ENCODE measurements at regions not wholly inside any gene's neighbourhood (a gene's known extent, or its start where the extent isn't known, plus 50 kb on each side); places are given as distances from the start of the nearest gene placed in this dataset.
"Not testable (repeated sequence)": the region's sequence is repeated elsewhere in the genome, so short reads cannot be mapped to it uniquely, and the experiment has no call there.

GRCh38 chr4:173609158-173609557 lies 79.1 kb upstream of the HAND2 start:
- Histone ChIP-seq H3K36me3 (no peaks in the 10 kb centered on the region), H3K4me3 (no peak overlapping the region), H3K4me1 (no peaks in the 10 kb centered on the region), H3K9me3 (no peaks in the 10 kb centered on the region), H3K27ac (no peak overlapping the region), H3K27me3 (no peaks in the 10 kb centered on the region)
- DNase-seq (ENCODE audit: low spot score in 2 of 2) = no peak
- TF ChIP-seq POLR2A (IDR thresholded peaks at IDR 0.05) (no peak), EP300 (IDR thresholded peaks at IDR 0.05) (no peak), POLR2AphosphoS5 (IDR thresholded peaks at IDR 0.05) (no peak), CTCF (IDR thresholded peaks at IDR 0.05) (no peak)
- 84% methylated on average over 2 of the region's 2 CpGs for WGBS

- not testable (repeated sequence) for H3K4me3 ChIP-seq; H3K4me1 ChIP-seq; H3K27me3 ChIP-seq; H3K9me3 ChIP-seq; H3K36me3 ChIP-seq; DNase-seq (ENCODE audit: low spot score in 2 of 2); H3K27ac ChIP-seq
- no CpG with 5 or more reads among the region's 15 CpGs for WGBS
Measured at GRCh38 chr4:173608632-173609031, 78.6 kb upstream of the HAND2 start.

GRCh38 chr4:173591760-173592159 lies 61.7 kb upstream of the HAND2 start:
- Histone ChIP-seq H3K27ac (no peak overlapping the region), H3K36me3 (no peaks in the 10 kb centered on the region), H3K4me1 (no peaks in the 10 kb centered on the region), H3K4me3 (no peak overlapping the region), H3K27me3 (no peaks in the 10 kb centered on the region), H3K9me3 (no peaks in the 10 kb centered on the region)
- DNase-seq (ENCODE audit: low spot score in 2 of 2) = no peak
- TF ChIP-seq CTCF (IDR thresholded peaks at IDR 0.05) (no peak), POLR2AphosphoS5 (IDR thresholded peaks at IDR 0.05) (no peak), POLR2A (IDR thresholded peaks at IDR 0.05) (no peak), EP300 (IDR thresholded peaks at IDR 0.05) (no peak)
- WGBS = 88% methylated on average over 3 of the region's 3 CpGs

- DNase-seq (ENCODE audit: low spot score in 2 of 2) = no peak
- Histone ChIP-seq H3K36me3 (no peaks in the 10 kb centered on the region), H3K9me3 (no peaks in the 10 kb centered on the region), H3K4me3 (no peak overlapping the region), H3K27ac (no peak overlapping the region), H3K27me3 (no peaks in the 10 kb centered on the region), H3K4me1 (no peaks in the 10 kb centered on the region)
- WGBS = 88% methylated on average over 4 of the region's 4 CpGs
- TF ChIP-seq EP300 (IDR thresholded peaks at IDR 0.05) (no peak), POLR2AphosphoS5 (IDR thresholded peaks at IDR 0.05) (no peak), POLR2A (IDR thresholded peaks at IDR 0.05) (no peak), CTCF (IDR thresholded peaks at IDR 0.05) (no peak)
Measured at GRCh38 chr4:173590697-173591096, 60.7 kb upstream of the HAND2 start.

GRCh38 chr4:173585876-173586572 lies 56.0 kb upstream of the HAND2 start:
- H3K4me1 ChIP-seq = no peaks in the 10 kb centered on the region
- no peak for TF ChIP-seq POLR2AphosphoS5 (IDR thresholded peaks at IDR 0.05)
- TF ChIP-seq POLR2A (IDR thresholded peaks at IDR 0.05) = no peak
- DNase-seq (ENCODE audit: low spot score in 2 of 2) = no peak
- H3K27me3 ChIP-seq = no peaks in the 10 kb centered on the region
- no peaks in the 10 kb centered on the region for H3K9me3 ChIP-seq
- H3K36me3 ChIP-seq = no peaks in the 10 kb centered on the region
- no peak overlapping the region for H3K27ac ChIP-seq
- WGBS = 81% methylated on average over 9 of the region's 9 CpGs
- no peak overlapping the region for H3K4me3 ChIP-seq

- TF ChIP-seq POLR2A (IDR thresholded peaks at IDR 0.05) (no peak), EP300 (IDR thresholded peaks at IDR 0.05) (no peak), POLR2AphosphoS5 (IDR thresholded peaks at IDR 0.05) (no peak), CTCF (IDR thresholded peaks at IDR 0.05) (no peak)
- no peaks in the 10 kb centered on the region for H3K4me1 ChIP-seq
- 86% methylated on average over 4 of the region's 4 CpGs for WGBS
- H3K36me3 ChIP-seq = no peaks in the 10 kb centered on the region
- H3K4me3 ChIP-seq = no peak overlapping the region
- H3K27me3 ChIP-seq = no peaks in the 10 kb centered on the region
- H3K27ac ChIP-seq = no peak overlapping the region
- H3K9me3 ChIP-seq = no peaks in the 10 kb centered on the region
- no peak for DNase-seq (ENCODE audit: low spot score in 2 of 2)
Measured at GRCh38 chr4:173584506-173584905, 54.5 kb upstream of the HAND2 start.
